ENCODE measurements at regions not wholly inside any gene's neighbourhood (a gene's known extent, or its start where the extent isn't known, plus 50 kb on each side); places are given as distances from the start of the nearest gene placed in this dataset.

DNA sequence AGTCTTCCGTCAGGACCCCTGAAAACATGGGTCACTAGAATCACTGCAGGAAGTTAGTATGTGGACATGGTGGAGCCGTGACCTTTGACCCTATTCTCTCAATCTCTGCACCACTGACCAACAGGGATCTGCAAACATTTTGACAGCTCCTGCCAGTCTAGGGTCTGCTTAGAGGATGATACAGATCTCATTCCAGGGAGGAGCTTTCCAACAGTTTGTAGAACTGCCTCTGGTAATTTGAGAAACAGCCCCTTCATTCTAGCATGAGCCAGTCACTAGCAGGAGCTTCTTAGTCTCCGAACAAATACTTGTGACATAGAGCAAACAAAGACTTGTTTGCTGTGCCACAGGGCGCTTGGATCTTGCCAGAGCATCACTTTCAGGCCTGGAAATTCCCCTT is 270.3 kb upstream of the CFAP20DC start:
- DNase-seq, result no peak

DNA sequence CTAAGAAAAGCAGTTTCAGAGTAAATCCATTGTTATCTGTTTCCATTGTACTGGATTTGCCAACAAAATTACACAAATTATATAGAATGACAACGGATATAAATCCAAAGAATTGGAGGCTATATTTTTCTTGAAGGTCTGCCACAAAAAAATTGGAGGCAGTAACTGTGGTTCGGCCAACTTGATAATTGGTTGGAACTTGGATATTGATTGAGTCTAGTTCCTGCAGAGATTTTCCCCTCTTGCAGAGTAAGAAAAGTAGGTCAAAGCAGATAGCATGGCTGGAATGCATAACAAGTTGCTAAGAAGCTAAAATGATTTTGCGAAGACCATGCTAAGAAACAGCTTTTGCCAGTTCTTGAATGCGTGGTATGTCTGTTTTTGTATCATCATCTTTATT is 269.6 kb upstream of the CFAP20DC start:
- no peak for DNase-seq

DNA sequence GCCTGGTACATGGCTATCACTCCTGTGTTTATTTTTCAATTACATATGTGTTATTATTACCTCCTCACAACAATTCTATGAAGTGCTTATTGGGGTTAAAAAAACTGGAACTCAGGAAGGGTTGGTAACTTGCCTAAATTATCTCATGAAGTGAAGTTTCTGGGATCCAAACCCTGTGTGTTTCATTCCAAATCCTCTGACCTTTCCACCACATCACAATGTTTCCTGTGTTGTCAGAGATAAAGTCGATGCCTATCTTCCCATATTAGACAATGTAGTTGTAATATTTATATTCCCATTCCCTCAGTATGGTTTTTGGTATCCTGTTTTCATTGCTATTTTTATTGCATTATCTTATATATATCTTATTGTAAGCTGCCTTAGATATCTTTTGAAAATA is 269.1 kb upstream of the CFAP20DC start:
- DNase-seq, result no peak

DNA sequence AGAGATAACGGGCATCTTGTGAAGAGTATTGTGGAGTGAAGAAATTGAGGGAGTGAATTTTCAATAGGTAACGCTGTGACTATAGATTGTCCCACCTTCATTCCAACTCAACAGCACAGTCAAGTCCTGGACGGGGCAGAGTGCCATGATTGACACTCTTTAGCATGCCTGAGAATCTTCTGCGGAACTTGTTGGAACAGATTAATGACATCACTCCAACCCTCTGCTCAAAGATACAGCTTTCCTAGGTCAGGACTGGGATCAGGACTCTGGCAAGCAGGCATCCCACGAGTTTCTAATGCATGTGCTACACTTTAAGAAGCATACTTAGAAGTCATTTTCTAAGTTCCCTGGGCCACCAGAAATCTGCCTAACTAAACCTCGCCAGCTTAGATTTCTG is 267.6 kb upstream of the CFAP20DC start:
- no peak for DNase-seq

DNA sequence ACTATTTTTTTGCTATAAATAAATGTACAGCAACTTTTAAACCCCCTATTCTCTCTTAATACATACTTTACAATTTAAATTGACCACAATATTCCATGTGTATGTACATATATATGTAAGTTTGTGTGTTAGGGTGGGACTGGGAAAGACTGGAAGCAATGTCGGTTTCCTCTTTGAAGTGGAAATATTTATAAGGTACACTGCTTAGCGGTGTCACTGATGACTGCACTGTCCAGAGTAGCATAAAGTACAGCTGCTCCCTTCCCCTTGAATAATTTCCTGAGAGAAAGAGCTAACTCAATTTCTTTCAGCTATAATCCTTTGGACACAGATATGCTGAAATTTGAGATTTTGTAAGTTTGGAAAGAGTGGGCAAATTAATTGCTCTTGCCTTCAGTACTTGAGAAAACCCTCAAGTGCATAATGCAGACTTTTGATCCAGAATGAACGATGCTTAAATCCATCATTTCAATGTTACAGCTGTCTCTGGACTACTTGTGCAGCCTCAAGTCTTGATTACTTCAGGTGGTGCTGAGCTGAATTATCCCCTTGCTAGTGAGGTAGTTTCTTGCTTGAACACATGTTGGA is 267.0 kb upstream of the CFAP20DC start:
- no peak for DNase-seq

DNA sequence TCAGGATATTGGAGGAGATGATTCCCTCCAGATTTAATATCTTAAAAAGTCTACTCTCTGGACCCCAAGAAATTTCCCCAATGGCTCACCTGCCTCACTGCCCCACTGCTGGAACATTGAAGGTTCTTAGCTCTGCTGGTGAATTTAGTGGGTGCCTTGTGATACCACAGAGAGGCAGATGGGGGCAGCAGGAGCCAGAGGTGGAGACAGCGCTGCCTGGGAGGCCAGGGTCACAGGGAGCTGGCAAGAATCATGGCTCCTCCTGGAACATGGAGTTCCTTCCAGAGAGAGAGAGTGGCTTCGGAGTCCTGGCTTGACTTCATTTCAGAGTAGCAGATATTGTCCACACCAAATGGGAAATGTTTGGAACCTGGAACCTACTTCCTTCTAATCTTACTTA is 263.5 kb upstream of the CFAP20DC start:
- no peak for DNase-seq

DNA sequence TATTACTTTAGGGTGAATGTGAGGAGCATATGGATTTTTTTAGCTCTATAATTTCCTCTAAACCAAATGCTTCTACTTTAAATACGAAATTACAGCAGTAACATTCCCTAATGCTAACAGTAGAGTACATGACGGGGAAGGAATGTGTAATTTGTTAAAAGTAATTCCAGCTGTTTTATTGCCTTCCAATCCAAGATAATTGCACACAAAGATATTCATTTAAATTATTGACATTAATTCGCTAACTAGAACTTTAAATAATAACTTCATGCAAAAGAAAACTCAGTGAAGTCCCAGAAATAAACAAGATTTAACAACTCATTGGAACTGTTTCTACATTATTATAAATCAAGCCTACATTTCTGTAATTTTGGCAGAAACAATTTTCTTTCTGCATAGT is 261.4 kb upstream of the CFAP20DC start:
- DNase-seq, result no peak

DNA sequence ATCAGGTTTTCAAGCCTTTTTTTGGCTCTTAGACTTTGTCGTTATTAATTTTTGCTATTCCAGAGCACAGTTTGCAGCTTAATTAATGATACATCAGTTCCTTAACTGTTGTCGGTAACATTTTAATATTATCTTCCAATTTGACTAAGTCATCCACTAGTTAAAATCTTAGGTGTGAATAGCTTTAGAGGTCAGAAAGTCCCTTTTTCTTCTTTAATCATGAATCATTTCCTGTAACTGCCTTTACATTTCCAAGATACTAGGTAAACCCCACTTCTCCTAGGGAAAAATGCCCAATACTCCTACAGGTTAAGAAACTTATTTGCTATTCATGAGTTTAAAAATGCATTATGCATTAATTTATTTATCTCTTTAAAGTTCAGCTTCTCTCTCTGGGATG is 260.9 kb upstream of the CFAP20DC start:
- no peak for DNase-seq

DNA sequence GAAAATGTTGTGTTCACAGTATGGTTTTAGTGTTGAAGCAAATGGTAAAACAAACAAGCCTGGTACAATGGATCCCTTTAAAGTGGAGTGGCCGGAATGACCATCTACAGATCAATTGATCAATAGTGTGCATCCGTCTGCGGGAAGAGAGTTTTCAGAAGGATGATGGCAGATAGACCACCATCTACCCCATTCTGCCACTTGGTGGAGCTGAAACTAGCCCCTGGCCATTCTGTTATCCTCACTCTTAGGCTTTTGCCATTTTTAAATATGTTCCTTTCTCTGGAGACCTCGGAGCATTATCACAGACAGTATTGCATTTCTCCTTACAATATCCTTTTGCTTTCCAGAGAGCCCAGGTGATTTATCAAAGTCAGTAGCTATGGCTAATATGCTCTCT is 258.9 kb upstream of the CFAP20DC start:
- no peak for DNase-seq

DNA sequence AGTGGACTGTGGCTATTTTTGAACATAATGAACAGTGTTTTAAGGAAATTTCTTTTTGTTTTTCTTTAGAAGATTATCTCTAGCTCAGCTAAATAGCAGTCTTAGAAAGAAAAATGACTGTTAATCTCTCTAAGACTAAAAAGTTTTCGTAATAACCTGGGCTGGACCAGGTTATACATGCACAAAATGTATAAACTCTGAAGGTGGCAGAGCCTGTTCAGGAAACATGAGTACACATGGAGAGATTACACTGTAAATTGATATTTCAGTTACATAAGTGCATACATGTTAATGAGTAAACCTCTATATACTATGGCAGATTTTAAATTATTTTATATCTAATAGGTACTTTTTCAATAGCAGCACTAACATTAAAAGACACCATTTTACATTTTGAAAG is 258.2 kb upstream of the CFAP20DC start:
- DNase-seq, result no peak

DNA sequence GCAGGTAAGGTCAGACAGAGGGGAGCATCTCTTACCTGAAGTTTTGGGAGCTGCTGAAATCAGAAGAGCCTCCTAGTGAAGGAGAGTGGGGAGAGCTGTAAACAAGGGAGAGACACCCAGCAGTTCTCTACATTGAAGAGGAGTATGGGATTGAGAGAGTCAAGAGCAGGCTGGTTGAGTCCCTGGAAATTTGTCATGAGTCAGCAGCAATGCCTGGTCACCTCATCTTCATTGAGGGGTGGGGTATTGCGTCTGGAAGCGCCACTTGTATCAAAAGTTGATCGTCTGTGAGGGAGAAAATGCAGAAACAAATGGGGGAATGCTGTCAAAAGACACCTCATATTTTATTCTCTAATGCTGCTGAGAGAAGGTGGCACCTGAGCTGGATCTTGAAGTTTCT is 256.6 kb upstream of the CFAP20DC start:
- no peak for DNase-seq

DNA sequence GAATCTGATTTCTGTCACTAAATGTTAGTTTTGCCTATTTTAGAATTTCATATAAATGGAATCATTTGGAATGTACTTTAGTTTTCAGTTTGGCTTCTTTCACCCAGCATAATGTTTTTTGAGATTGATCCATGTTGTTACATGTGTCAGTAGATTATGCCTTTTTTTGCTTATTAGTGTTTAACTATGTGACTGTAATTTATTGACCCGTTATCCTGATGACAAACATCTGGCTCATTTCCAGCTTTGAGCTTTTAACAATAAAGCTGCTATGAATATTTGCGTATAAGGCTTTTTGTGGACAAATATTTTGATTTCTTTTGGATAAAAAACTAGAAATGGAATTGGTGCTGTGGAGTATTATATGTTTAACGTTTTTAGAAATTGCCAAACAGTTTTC is 254.5 kb upstream of the CFAP20DC start:
- no peak for DNase-seq

DNA sequence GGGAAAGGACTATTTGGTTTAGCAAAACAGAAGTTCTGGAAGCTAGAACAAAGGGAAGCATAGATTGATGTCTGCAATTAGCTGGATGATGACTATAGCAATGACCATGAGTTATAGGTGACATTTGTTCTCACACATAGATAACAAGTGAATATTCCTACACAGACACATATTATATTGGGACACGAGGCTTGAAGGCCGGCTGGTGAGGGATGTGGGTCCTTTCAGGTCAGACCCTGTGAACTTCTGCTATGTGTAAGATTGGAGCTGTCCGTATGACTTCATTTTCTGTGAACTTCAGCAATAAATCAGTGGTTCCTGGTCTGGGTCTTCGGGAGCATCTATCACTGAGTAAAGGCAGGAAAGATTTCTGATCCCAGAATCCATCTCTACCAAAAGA is 253.6 kb upstream of the CFAP20DC start:
- DNase-seq, result no peak

DNA sequence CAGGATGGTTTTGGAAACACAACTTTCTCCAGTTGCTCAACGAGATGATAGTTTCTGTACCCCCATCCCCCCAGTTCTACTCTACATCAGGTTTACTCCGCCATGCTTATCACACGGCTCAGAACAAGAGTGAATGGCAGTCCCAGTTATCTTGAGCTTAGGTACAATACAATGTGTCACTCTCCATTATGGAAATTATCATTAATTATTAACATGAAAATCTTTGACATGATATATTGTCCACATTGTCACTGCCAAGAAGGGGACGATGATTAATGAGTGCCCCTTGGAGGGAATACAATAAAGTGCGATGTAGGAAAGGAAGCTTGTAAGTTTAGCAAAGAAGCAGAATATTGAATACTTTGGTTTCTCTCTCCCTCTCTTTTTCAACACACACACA is 252.6 kb upstream of the CFAP20DC start:
- DNase-seq, result no peak

DNA sequence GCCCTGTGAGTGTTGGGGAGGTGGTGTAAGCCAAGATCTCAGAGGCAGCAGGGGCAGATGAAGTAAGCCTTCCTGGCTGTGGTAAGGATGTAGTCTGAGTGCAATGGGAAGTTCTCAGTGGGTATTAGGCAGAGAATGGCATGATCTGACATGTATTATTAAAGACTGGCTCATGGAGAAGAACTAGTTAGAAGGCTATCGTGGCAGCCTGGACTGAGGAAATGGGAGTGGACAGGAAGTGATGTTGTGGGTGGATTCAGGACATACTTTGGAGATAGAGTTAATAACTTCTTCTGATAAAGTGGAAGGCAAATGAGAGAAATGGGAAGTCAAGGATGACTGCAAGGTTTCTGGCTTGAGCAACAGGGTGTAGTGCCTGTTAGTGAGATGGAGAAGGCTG is 250.9 kb upstream of the CFAP20DC start:
- DNase-seq, result no peak

DNA sequence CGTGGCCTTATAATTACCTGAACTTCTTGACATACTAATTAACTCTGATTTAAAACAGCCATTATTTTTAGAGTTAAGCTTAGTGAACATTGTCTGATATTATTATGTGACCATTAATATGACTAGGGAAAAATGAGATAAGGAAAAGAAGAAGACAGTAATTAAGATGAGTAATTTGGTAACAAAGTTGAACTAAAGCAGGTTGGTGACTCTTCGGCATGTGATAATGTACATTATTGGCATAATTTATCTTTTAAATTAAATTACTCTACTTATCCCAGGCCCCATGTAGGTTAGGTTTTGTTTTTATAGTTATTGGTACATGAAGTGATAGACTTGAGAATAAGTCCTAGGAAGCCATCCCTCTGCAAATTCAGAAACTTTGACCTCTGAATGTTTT is 249.7 kb upstream of the CFAP20DC start:
- DNase-seq, result no peak

DNA sequence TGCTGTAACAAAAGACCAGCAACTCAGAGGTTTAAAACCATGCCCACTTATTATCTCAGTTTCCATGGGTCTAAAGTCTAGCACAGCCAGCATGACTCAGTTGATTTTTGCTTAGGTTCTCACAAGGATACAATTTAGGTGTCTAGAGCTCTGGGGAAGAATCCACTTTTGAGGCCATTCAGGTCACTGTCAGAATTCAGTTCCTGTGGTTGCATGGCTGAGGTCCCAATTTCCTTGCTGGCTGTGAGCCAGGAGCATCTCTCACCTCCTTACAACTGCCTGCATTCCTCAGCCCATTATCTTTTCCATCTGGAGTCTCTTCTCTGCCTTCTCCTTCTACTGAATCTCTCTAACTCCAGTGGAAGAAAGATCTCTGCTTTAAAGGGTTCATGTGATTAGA is 240.5 kb upstream of the CFAP20DC start:
- DNase-seq, result no peak

DNA sequence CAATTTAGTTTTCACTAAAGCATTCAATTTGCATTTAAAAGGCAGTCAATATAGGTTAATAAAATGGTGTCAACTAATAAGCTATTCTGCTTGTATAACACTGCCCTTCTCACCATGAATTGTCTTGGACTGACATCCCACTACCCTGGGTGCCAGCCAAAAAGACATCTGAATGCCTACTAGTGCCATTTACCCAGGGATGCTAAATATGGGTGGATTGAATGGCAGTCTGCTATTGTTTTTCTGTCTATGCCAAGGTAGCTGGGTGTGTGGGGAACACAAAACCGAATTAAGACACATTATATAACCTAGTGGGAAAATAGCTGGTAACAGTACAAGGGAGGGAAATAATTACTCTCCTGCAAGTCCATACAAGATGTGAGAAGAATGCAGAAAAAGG is 240.0 kb upstream of the CFAP20DC start:
- no peak for DNase-seq

DNA sequence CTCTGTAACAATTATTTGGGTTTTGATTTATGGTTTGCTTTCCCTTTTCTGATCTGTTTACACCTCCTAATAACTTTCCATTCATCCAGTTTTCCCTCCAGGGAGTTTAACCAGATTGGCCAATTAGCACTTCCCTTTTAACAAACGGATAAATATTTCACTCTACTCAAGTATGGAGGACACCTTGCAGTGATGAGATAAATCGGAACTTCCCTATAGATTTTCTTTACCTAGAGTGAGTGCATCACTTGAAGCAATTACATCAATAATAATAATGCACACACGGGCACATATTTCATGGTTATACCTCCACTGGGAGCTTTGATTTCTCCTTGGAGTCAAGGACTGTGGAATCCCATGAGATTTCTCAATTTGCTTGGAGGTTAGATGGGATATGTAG is 239.1 kb upstream of the CFAP20DC start:
- DNase-seq, result no peak

DNA sequence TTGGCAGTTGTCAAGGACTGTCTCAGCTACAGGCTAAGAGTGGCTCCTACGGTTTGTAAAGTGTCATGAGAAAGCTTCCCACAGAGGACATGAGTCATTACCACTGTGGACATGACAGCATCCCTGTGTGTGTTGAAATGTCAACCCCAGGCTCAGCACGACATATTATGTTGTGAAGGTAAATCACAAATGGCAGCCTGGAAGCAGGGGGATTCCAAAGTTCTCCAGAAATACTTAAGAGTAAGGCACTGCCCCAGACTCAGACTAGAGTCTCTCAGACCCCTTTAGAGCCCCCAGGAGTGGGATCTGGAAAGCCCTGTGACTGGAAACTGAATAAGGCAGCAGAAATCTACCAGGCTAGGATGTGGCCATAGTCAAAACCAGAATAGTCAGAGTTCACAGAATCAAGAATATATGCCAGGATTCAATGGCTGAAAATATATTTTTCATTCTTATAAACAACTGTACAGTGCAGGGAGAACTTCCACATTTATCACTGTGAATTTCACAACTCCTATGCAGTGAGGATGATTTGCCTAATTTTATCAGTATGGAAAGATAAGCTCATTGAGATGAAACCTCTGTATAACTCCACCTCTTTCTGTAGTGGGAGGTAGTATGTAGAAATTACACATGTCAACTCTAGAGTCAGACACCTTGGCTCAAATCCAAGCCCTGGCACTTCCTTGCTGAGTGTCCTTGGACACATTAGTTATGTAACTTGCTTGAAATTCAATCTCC is 237.1 kb upstream of the CFAP20DC start:
- DNase-seq, result no peak

DNA sequence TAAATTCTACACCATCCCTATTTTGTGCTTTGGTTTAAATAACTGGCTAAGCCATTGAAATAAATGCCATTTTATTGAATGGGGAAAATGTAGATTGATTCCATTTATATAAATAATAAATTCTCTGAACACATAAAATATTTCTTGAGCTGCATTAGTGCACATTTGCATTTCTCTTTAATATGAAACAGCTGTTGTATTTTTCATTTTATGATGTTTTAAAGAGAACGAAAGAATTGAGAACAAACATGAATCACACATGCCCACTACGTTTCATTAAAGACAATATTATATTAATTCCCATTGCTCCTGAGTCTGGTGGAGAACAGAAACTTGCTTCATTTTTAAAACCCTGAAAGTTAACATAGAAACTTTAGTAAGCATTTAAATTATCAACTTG is 235.7 kb upstream of the CFAP20DC start:
- no peak for DNase-seq

DNA sequence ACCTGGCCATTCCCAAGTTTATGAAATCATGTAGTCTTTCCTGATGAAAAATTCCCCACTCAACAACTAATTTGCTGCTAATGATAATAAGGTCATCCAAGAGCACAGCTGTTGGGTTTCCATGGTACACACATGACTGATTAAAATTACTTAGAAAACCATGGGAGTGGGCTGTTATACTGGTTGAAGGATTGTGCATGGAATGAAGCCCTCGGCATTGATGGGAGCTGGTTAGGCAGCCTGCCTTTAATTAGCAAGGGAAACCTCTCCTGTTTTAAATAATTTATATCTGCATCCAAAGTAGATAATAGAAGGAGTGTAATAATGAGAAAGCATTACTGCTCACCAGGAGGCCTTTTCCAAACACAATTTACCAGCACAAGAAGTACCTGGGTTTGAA is 235.1 kb upstream of the CFAP20DC start:
- no peak for DNase-seq

DNA sequence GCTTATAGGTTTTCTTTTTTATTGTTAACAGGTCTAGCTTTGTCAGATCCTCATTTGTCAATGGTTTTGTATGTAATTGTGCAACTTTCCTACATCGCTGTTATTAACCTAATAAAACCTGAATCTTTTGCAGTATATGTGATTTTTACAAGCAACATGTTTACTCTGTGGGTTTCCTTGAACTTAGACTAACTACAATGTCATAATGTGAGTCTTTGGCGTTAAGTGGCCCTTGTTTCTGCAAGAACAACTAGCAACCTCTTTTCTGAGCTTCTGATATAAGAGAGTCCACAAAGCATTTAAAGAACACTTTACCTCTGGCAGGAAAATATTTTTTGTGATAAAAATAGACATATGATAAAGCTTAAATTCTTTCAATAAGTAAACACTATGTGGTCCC is 230.3 kb upstream of the CFAP20DC start:
- DNase-seq, result no peak

DNA sequence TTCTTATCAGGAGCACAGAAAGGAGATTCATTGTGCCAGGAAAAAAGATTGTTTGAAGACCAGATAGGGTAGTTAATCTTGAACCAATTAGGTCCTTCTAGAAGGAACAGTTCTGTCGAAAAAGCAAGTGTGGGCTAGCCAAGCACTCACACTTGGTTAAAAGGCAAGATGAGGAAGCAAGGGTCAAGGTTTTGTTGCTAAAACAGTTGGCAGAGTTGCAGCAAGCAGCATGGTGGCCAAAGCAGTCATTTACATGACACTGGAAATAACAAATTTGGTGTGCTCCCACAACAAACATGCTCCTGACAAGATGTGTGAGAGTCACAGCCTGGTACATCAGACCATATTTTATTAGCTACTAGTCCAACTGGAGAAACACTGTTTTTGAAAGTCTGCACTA is 228.0 kb upstream of the CFAP20DC start:
- DNase-seq, result no peak

DNA sequence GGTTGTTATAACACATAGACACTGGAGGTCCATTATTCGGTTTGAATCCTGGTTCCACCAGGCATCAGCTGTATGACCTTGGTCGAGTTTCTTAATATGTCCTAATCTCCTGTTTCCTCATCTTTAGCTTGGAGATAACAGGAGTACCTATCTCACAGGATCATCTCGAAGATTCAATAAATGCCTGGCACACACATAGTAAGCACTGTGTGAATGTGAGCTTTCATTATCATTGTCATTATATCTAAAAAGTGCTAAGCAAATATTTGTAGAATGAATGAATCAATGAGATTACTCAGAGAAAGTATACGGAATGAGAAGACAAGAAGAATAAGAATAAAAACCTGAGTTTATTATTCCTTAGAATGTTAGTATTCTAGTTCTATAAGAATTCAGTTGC is 227.4 kb upstream of the CFAP20DC start:
- no peak for DNase-seq

All from activated CD4-positive, alpha-beta T cell treated with anti-CD3 and anti-CD28 coated beads for 1 hour (primary cell).